Caco-2 (cell line): ENCODE measurements at regions not wholly inside any gene's neighbourhood (a gene's known extent, or its start where the extent isn't known, plus 50 kb on each side); places are given as distances from the start of the nearest gene placed in this dataset.
A peak's percentile ranks its signal among the peaks of the same experiment; 100 is the strongest.

Experiments used
- BruUV-seq: library from RNA; stranded (reverse); fragments of 400-500 nt; replicated peaks from 2 replicates; lab custom pipeline; 2021; lab: Mats Ljungman, UMichigan
- CTCF ChIA-PET: fragments of 300-600 bp; sonication (Branson Sonifier 250); formaldehyde crosslinking; loops from one replicate; lab custom pipeline; 2022; ENCODE audit warnings: antibody characterized with exemption; lab: Charles Lee
- POLR2A ChIA-PET: fragments of 300-600 bp; sonication (Branson Sonifier 250); formaldehyde crosslinking; loops from one replicate; lab custom pipeline; 2022; ENCODE audit warnings: antibody characterized with exemption; lab: Charles Lee
- DNase-seq, 2 experiments: peaks; one replicate each; pipeline versions ENCODE4 v3.0.0 to v3.0.0-alpha.2; 2020 to 2022
- H3K27me3 ChIP-seq: replicated peaks from 2 replicates; pipeline ENCODE4 v1.6.0; 2011; ENCODE audit warnings: low read length; ENCODE audit not compliant: control insufficient read depth, insufficient read depth
- H3K36me3 ChIP-seq: 2 replicates; pipeline ENCODE4 v1.5.1; 2011; ENCODE audit warnings: low read length; ENCODE audit not compliant: control insufficient read depth, insufficient read depth
- H3K4me1 ChIP-seq: fragments of 250-450 bp; sonication (Bioruptor Pico); 2 replicates; pipeline ENCODE4 v1.5.1; 2020; ENCODE audit warnings: mild to moderate bottlenecking
- H3K4me3 ChIP-seq: 2 replicates; pipeline ENCODE4 v1.5.1; 2011; ENCODE audit warnings: low read depth, mild to moderate bottlenecking, control low read depth, low read length
- H3K9me3 ChIP-seq: fragments of 250-450 bp; sonication (Bioruptor Pico); 2 replicates; pipeline ENCODE4 v1.5.1; 2020; ENCODE audit warnings: mild to moderate bottlenecking, moderate library complexity
- H3K27ac Mint-ChIP-seq: one replicate; pipeline ENCODE4 v1.8.0; 2022; ENCODE audit warnings: mixed read lengths; ENCODE audit not compliant: unreplicated experiment
- H3K27me3 Mint-ChIP-seq: one replicate; pipeline ENCODE4 v1.8.0; 2022; ENCODE audit warnings: mixed read lengths; ENCODE audit not compliant: insufficient read depth, unreplicated experiment
- H3K36me3 Mint-ChIP-seq: one replicate; pipeline ENCODE4 v1.8.0; 2022; ENCODE audit warnings: mild to moderate bottlenecking, mixed read lengths; ENCODE audit not compliant: insufficient read depth, unreplicated experiment
- H3K4me1 Mint-ChIP-seq: one replicate; pipeline ENCODE4 v1.8.0; 2022; ENCODE audit warnings: low read depth, mixed read lengths; ENCODE audit not compliant: unreplicated experiment
- H3K4me3 Mint-ChIP-seq: one replicate; pipeline ENCODE4 v1.8.0; 2022; ENCODE audit warnings: mild to moderate bottlenecking, moderate library complexity, mixed read lengths; ENCODE audit not compliant: unreplicated experiment
- H3K9me3 Mint-ChIP-seq: one replicate; pipeline ENCODE4 v1.8.0; 2022; ENCODE audit warnings: mixed read lengths; ENCODE audit not compliant: unreplicated experiment
- CTCF ChIP-seq, 2 experiments: fragments of 200-600 bp in 1 of 2; IDR thresholded peaks; 1 replicate in 1 of 2; 2 replicates in 1 of 2; pipeline versions ENCODE4 v1.5.1 to v1.8.0; 2011 to 2022; ENCODE audit warnings: antibody characterized with exemption in 1 of 2, control low read depth in 1 of 2, inconsistent platforms in 1 of 2, low read depth in 1 of 2, low read length in 1 of 2, mild to moderate bottlenecking in 1 of 2, moderate library complexity in 1 of 2; ENCODE audit not compliant: insufficient read depth in 1 of 2, severe bottlenecking in 1 of 2, unreplicated experiment in 1 of 2
- intact Hi-C: fragments of 100-400 bp; cut with micrococcal nuclease; formaldehyde crosslinking; loops from one replicate; pipeline ENCODE4 v1.10.0; 2022; ENCODE audit not compliant: unreplicated experiment

GRCh38 chr6:43912116-43912577 is 142.1 kb downstream of the VEGFA start:
- no peak for DNase-seq
- Mint-ChIP-seq H3K4me3 (peak overlapping the region; percentile 43), H3K27me3 (no peaks in the 10 kb centered on the region), H3K9me3 (no peaks in the 10 kb centered on the region), H3K4me1 (peaks cover 22% of the 10 kb centered on the region), H3K27ac (peak overlapping the region; percentile 94), H3K36me3 (peaks cover 7% of the 10 kb centered on the region)
- Histone ChIP-seq H3K9me3 (no peaks in the 10 kb centered on the region), H3K4me1 (peaks cover 49% of the 10 kb centered on the region), H3K4me3 (no peak overlapping the region), H3K27me3 (no peaks in the 10 kb centered on the region), H3K36me3 (no peaks in the 10 kb centered on the region)
- ChIA-PET POLR2A (interaction anchor here (1.7 kb wide), 1 partner anchor 15 kb away, joined by 22 read pairs; no protein-coding TSS in a partner anchor), CTCF (interaction anchor here (0.9 kb wide), 1 partner anchor 79 kb away, joined by 3 read pairs; no protein-coding TSS in a partner anchor)
- intact Hi-C loops: loop anchor here (5.0 kb wide), 2 partner anchors 60 to 160 kb away; no protein-coding TSS in a partner anchor
- no TSS peak for BruUV-seq
- TF ChIP-seq CTCF (IDR thresholded peaks at IDR 0.05; ENCODE audit: insufficient read depth in 1 of 2, low read depth in 1 of 2, low read length in 1 of 2, severe bottlenecking in 1 of 2, unreplicated experiment in 1 of 2): no peak

GRCh38 chr6:43911354-43912115 is 141.5 kb downstream of the VEGFA start:
- peak overlapping the region; percentile 43 for H3K4me3 Mint-ChIP-seq
- CTCF ChIA-PET: interaction anchor here (0.9 to 1.1 kb wide), 2 partner anchors 15 to 78 kb away, joined by 3 to 6 read pairs; no protein-coding TSS in a partner anchor

More at GRCh38 chr6:43911354-43912115, 141.5 kb downstream of the VEGFA start:
- Mint-ChIP-seq H3K27me3 (no peaks in the 10 kb centered on the region), H3K4me1 (peaks cover 22% of the 10 kb centered on the region), H3K27ac (peak overlapping the region; percentile 94), H3K9me3 (no peaks in the 10 kb centered on the region), H3K36me3 (peaks cover 7% of the 10 kb centered on the region)
- H3K9me3 ChIP-seq: no peaks in the 10 kb centered on the region
- intact Hi-C loops: loop anchor here (1.0 to 5.0 kb wide), 3 partner anchors 40 to 161 kb away; no protein-coding TSS in a partner anchor
- no peaks in the 10 kb centered on the region for H3K27me3 ChIP-seq
- DNase-seq: peak; percentile 71 to 73
- H3K4me3 ChIP-seq: no peak overlapping the region
- POLR2A ChIA-PET: interaction anchor here (0.6 to 1.7 kb wide), 3 partner anchors 15 to 142 kb away, joined by 4 to 22 read pairs (median 6); partner anchors contain the start of gene VEGFA
- no peak for TF ChIP-seq CTCF (IDR thresholded peaks at IDR 0.05; ENCODE audit: insufficient read depth in 1 of 2, low read depth in 1 of 2, low read length in 1 of 2, severe bottlenecking in 1 of 2, unreplicated experiment in 1 of 2)
- BruUV-seq: no TSS peak
- H3K36me3 ChIP-seq: no peaks in the 10 kb centered on the region
- peaks cover 45% of the 10 kb centered on the region for H3K4me1 ChIP-seq
